ENCODE measurements at regions not wholly inside any gene's neighbourhood (a gene's known extent, or its start where the extent isn't known, plus 50 kb on each side); places are given as distances from the start of the nearest gene placed in this dataset.

DNA sequence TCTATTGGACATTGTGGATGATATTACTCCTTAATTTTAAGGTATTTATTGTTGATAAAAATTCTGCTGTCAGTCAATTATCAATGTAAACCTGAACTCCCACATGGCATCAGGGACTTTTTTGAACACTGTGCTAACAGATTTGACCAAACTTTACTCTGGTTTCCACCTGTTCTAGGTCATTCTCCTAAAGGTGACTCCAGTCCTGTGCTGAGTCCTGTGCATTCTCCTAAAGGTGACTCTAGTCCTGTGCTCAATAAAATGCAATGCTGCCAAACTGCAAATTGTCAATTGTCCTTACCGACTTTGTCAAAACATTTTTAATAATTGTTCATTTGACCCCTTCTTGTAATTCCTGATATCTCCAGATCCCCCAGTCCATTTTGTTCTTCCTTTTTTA lies 408.4 kb upstream of the EPHA7 start:
- DNase-seq: no peak
- Histone ChIP-seq H3K4me1 (no peaks in the 10 kb centered on the region), H3K9me3 (no peaks in the 10 kb centered on the region), H3K27me3 (no peaks in the 10 kb centered on the region), H3K4me3 (no peak overlapping the region), H3K27ac (no peak overlapping the region), H3K36me3 (ENCODE audit: low read depth, missing control alignments) (no peaks in the 10 kb centered on the region)
- TF ChIP-seq, protein P1, sequence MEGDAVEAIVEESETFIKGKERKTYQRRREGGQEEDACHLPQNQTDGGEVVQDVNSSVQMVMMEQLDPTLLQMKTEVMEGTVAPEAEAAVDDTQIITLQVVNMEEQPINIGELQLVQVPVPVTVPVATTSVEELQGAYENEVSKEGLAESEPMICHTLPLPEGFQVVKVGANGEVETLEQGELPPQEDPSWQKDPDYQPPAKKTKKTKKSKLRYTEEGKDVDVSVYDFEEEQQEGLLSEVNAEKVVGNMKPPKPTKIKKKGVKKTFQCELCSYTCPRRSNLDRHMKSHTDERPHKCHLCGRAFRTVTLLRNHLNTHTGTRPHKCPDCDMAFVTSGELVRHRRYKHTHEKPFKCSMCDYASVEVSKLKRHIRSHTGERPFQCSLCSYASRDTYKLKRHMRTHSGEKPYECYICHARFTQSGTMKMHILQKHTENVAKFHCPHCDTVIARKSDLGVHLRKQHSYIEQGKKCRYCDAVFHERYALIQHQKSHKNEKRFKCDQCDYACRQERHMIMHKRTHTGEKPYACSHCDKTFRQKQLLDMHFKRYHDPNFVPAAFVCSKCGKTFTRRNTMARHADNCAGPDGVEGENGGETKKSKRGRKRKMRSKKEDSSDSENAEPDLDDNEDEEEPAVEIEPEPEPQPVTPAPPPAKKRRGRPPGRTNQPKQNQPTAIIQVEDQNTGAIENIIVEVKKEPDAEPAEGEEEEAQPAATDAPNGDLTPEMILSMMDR (IDR thresholded peaks at IDR 0.05): no peak
- TF ChIP-seq POLR2A (IDR thresholded peaks at IDR 0.05): no peak
- intact Hi-C loops (cut with DNase I; ENCODE audit: low total_unique reads): no loop called here
- 79 to 90% methylated on average over 1 of the region's 1 CpG for WGBS, 2 donors

DNA sequence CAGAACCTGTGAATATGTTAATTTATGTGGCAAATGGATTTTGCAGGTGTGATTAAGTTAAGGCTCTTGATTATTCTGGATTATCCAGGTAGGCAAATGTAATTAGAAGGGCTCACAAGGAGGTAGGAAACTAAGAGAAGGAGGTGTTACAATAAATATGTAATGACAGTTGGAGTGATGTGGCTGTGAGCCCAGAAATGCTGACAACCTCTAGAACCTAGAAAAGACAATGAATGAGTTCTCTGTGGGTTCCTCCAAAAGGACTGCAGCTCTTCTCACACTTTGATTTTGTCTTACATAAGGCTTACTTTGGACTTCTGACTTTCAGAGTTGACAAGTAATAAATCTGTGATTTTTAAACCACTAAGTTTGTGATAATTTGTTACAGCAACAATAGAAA lies 406.6 kb upstream of the EPHA7 start:
- no peaks in the 10 kb centered on the region for H3K27me3 ChIP-seq
- TF ChIP-seq, protein P1 (IDR thresholded peaks at IDR 0.05): no peak
- no peak for TF ChIP-seq POLR2A (IDR thresholded peaks at IDR 0.05)
- no peaks in the 10 kb centered on the region for H3K4me1 ChIP-seq
- intact Hi-C loops (cut with DNase I; ENCODE audit: low total_unique reads): no loop called here
- H3K27ac ChIP-seq: no peak overlapping the region
- no peak for DNase-seq
- no peaks in the 10 kb centered on the region for H3K36me3 ChIP-seq (ENCODE audit: low read depth, missing control alignments)
- no peaks in the 10 kb centered on the region for H3K9me3 ChIP-seq
- no peak overlapping the region for H3K4me3 ChIP-seq

DNA sequence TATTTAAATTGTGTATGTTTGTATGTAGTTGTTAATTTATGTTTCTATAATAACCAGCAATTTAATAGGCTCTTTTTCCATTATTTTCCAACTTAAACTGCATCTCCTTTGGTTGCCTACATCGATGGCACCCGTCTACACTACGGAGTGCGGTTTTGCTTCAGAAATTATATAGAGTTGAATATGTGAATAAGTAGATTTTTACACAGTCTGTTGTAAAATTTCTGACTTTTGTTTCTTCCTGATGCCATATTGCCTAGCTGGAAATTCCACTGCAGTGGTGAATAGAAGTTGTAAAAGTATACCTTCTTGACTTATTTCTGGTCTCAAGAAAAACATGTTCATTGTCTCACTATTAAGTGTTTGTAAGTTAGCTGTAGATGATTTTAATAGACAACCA lies 404.1 kb upstream of the EPHA7 start:
- no peaks in the 10 kb centered on the region for H3K27me3 ChIP-seq
- intact Hi-C loops (cut with DNase I; ENCODE audit: low total_unique reads): no loop called here
- no peak for TF ChIP-seq POLR2A (IDR thresholded peaks at IDR 0.05)
- TF ChIP-seq, protein P1 (IDR thresholded peaks at IDR 0.05): no peak
- H3K4me3 ChIP-seq: no peak overlapping the region
- no peak for DNase-seq
- no peak overlapping the region for H3K27ac ChIP-seq
- 89 to 93% methylated on average over 4 of the region's 4 CpGs for WGBS, 2 donors
- no peaks in the 10 kb centered on the region for H3K36me3 ChIP-seq (ENCODE audit: low read depth, missing control alignments)
- H3K9me3 ChIP-seq: no peaks in the 10 kb centered on the region
- H3K4me1 ChIP-seq: no peaks in the 10 kb centered on the region

DNA sequence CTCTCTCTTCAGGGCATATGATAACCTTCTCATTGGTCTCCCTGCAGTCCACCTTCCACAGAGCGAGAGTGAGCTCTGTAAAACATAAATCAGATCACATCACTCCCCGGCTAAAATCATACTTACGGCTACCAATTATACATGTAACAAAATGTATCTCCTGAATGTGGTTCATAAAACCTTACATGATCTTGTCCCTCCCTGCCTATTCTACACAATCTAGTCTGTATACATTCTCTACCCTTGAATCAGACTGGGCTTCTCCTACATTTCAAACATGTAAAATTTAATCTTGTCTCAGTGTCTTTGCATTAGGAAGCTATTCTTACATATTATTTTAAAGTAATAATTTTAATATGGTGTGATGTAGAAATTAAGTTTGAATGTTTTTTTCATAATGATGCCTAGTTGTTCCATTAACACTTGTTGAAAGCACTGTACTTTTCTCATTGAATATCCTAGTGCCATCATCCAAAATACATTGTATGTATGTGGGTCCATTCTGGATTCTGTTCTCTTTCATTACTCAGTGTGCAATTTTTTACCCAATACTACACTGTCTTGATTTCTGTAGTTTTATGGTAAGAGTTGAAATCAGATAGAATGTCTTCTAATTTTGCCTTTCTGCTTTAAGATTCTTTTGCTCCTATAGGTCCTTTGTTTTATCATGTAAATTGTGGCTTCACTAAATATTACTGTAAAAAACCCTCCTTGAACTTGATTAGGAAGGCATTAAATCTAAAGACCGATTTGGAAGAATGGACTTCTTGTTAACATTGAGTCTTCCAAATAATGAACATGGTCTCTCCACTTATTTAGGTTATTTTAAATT lies 403.3 kb upstream of the EPHA7 start:
- Histone ChIP-seq H3K4me3 (no peak overlapping the region), H3K9me3 (no peaks in the 10 kb centered on the region), H3K27me3 (no peaks in the 10 kb centered on the region), H3K27ac (no peak overlapping the region), H3K4me1 (no peaks in the 10 kb centered on the region), H3K36me3 (ENCODE audit: low read depth, missing control alignments) (no peaks in the 10 kb centered on the region)
- DNase-seq: no peak
- TF ChIP-seq, protein P1 (IDR thresholded peaks at IDR 0.05): no peak
- TF ChIP-seq POLR2A (IDR thresholded peaks at IDR 0.05): no peak
- intact Hi-C loops (cut with DNase I; ENCODE audit: low total_unique reads): no loop called here
- WGBS, 2 donors: 80 to 87% methylated on average over 4 of the region's 4 CpGs

DNA sequence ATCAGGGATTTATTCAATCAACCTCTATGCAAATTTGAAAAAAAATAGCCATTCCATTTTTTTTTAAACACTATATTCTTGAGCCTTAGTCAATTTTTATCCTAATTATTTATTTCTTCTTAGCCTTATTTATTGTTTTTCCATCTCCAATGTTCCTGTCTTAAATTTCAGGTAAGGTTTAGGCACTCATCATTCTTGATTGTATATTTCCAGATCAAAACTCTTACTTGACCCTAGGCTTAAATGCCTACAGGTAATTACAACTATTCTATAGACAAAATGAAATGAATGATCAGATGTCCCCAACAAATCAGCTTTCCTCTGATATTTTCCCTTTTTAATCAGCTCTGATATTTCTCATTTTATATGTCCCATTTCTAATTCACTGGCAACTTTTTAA lies 402.6 kb upstream of the EPHA7 start:
- intact Hi-C loops (cut with DNase I; ENCODE audit: low total_unique reads): no loop called here

More for the DNA sequence above, 402.6 kb upstream of the EPHA7 start:
- no peak for DNase-seq
- H3K9me3 ChIP-seq: no peaks in the 10 kb centered on the region
- no peaks in the 10 kb centered on the region for H3K27me3 ChIP-seq
- no peaks in the 10 kb centered on the region for H3K4me1 ChIP-seq
- no peak overlapping the region for H3K27ac ChIP-seq
- no peak for TF ChIP-seq POLR2A (IDR thresholded peaks at IDR 0.05)
- TF ChIP-seq, protein P1 (IDR thresholded peaks at IDR 0.05): no peak
- no peaks in the 10 kb centered on the region for H3K36me3 ChIP-seq (ENCODE audit: low read depth, missing control alignments)
- no peak overlapping the region for H3K4me3 ChIP-seq
